ENCODE measurements at regions not wholly inside any gene's neighbourhood (a gene's known extent, or its start where the extent isn't known, plus 50 kb on each side); places are given as distances from the start of the nearest gene placed in this dataset.
"Not testable (repeated sequence)": the region's sequence is repeated elsewhere in the genome, so short reads cannot be mapped to it uniquely, and the experiment has no call there.

- no peak for TF ChIP-seq CTCF (IDR thresholded peaks at IDR 0.05; ENCODE audit: insufficient read depth, low read depth, low read length, missing control alignments)
- H3K4me3 ChIP-seq (ENCODE audit: low read depth, low read length) = no peak overlapping the region
- no peak for DNase-seq (ENCODE audit: low read depth)
These were observed 94.2 kb downstream of the TMEM18 start for GRCh38 chr2:582792-583528.

GRCh38 chr2:582289-582688, 94.9 kb downstream of the TMEM18 start:
- DNase-seq (ENCODE audit: low read depth) = not testable (repeated sequence)

GRCh38 chr2:579961-580360, 97.2 kb downstream of the TMEM18 start:
- DNase-seq (ENCODE audit: low read depth) = no peak
- no peak overlapping the region for H3K4me3 ChIP-seq (ENCODE audit: low read depth, low read length)
- no peak for TF ChIP-seq CTCF (IDR thresholded peaks at IDR 0.05; ENCODE audit: insufficient read depth, low read depth, low read length, missing control alignments)

More at GRCh38 chr2:582289-582688, 94.9 kb downstream of the TMEM18 start:
- not testable (repeated sequence) for H3K4me3 ChIP-seq (ENCODE audit: low read depth, low read length)

- H3K4me3 ChIP-seq (ENCODE audit: low read depth, low read length) = no peak overlapping the region
- DNase-seq (ENCODE audit: low read depth) = no peak
- no peak for TF ChIP-seq CTCF (IDR thresholded peaks at IDR 0.05; ENCODE audit: insufficient read depth, low read depth, low read length, missing control alignments)
These were observed 97.8 kb downstream of the TMEM18 start for GRCh38 chr2:579351-579886.

- no peak for TF ChIP-seq CTCF (IDR thresholded peaks at IDR 0.05; ENCODE audit: insufficient read depth, low read depth, low read length, missing control alignments)
- DNase-seq (ENCODE audit: low read depth) = no peak
- no peak overlapping the region for H3K4me3 ChIP-seq (ENCODE audit: low read depth, low read length)
These were observed 100.9 kb downstream of the TMEM18 start for GRCh38 chr2:576292-576691.

- DNase-seq (ENCODE audit: low read depth) = no peak
- H3K4me3 ChIP-seq (ENCODE audit: low read depth, low read length) = no peak overlapping the region
- no peak for TF ChIP-seq CTCF (IDR thresholded peaks at IDR 0.05; ENCODE audit: insufficient read depth, low read depth, low read length, missing control alignments)
These were observed 101.4 kb downstream of the TMEM18 start for GRCh38 chr2:575727-576236.

GRCh38 chr2:575030-575726, 102.0 kb downstream of the TMEM18 start:
- no peak for DNase-seq (ENCODE audit: low read depth)
- TF ChIP-seq CTCF (IDR thresholded peaks at IDR 0.05; ENCODE audit: insufficient read depth, low read depth, low read length, missing control alignments) = no peak
- H3K4me3 ChIP-seq (ENCODE audit: low read depth, low read length) = no peak overlapping the region
